ENCODE measurements at regions not wholly inside any gene's neighbourhood (a gene's known extent, or its start where the extent isn't known, plus 50 kb on each side); places are given as distances from the start of the nearest gene placed in this dataset.

DNA sequence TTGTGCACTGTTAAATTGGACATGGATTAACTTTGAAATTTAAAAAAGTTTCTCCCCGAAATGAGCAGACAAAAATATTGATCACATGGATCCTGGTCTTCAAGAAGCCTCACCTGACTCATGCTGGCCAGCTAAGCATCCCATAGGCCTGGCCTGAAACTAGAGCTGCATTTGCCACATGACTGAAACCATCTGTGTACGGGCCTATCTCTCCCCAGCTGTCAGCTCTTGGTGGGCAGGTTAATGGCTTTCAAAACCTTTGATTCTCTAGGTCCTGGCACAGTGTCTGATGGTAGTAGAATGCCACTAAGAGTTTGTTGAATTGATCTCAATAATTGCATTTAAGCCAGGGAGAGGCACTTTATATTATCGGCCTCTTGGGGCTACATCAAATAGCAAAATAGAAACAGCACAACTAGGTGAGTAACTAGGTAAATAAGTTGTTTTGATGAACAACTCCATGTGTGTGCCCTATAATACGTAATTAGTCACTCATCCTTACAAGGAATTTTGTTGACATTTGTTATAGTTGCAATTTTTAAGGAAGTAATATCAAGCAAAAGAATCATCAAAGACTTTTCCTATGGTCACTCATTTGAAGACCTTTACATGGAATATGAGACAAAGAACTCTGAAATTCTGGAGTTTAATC is 251.1 kb downstream of the SP3 start:
- TF ChIP-seq, protein P1, sequence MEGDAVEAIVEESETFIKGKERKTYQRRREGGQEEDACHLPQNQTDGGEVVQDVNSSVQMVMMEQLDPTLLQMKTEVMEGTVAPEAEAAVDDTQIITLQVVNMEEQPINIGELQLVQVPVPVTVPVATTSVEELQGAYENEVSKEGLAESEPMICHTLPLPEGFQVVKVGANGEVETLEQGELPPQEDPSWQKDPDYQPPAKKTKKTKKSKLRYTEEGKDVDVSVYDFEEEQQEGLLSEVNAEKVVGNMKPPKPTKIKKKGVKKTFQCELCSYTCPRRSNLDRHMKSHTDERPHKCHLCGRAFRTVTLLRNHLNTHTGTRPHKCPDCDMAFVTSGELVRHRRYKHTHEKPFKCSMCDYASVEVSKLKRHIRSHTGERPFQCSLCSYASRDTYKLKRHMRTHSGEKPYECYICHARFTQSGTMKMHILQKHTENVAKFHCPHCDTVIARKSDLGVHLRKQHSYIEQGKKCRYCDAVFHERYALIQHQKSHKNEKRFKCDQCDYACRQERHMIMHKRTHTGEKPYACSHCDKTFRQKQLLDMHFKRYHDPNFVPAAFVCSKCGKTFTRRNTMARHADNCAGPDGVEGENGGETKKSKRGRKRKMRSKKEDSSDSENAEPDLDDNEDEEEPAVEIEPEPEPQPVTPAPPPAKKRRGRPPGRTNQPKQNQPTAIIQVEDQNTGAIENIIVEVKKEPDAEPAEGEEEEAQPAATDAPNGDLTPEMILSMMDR (IDR thresholded peaks at IDR 0.05) = no peak
- TF ChIP-seq POLR2A (IDR thresholded peaks at IDR 0.05) = no peak
